K562 (cell line): ENCODE measurements at regions not wholly inside any gene's neighbourhood (a gene's known extent, or its start where the extent isn't known, plus 50 kb on each side); places are given as distances from the start of the nearest gene placed in this dataset.

Experiments used
- ATF4 ChIP-seq: fragments of 450-650 bp; formaldehyde crosslinking; IDR thresholded peaks from 2 replicates; pipeline ENCODE4 v1.4.0; 2022; ENCODE audit warnings: mild to moderate bottlenecking, moderate library complexity
- CCNT2 ChIP-seq: IDR thresholded peaks from 2 replicates; pipeline ENCODE4 v1.6.1; 2011; ENCODE audit warnings: borderline replicate concordance, low read depth, mild to moderate bottlenecking, moderate library complexity, mixed read lengths, low read length; ENCODE audit not compliant: insufficient read length; ENCODE audit errors: extremely low read depth
- E2F6 ChIP-seq, 2 experiments: IDR thresholded peaks; 2 replicates each; pipeline ENCODE4 v1.6.1; 2011; ENCODE audit warnings: borderline replicate concordance in 1 of 2, control low read depth in 1 of 2, low read depth in 1 of 2, low read length in 1 of 2, mild to moderate bottlenecking in 1 of 2, mixed read lengths in 1 of 2, moderate library complexity in 1 of 2; ENCODE audit not compliant: insufficient read depth in 1 of 2, insufficient read length in 1 of 2, poor library complexity in 1 of 2, severe bottlenecking in 1 of 2; ENCODE audit errors: extremely low read depth in 1 of 2
- ELF2 ChIP-seq: fragments of 250-450 bp; sonication (Bioruptor Pico); IDR thresholded peaks from 2 replicates; pipeline ENCODE4 v1.5.0; 2021; ENCODE audit warnings: mild to moderate bottlenecking
- FOXK2 ChIP-seq, 2 experiments: fragments of 450-650 bp; IDR thresholded peaks in 1 of 2; conservative IDR thresholded peaks in 1 of 2; 2 replicates each; pipeline ENCODE4 v1.6.1; 2016; ENCODE audit warnings: low read depth in 2 of 2, mild to moderate bottlenecking in 1 of 2
- GMEB1 ChIP-seq: fragments of 250-450 bp; sonication (Bioruptor Pico); IDR thresholded peaks from 2 replicates; pipeline ENCODE4 v1.4.0; 2020; ENCODE audit warnings: mild to moderate bottlenecking
- KLF6 ChIP-seq: fragments of 250-450 bp; sonication (Bioruptor Pico); IDR thresholded peaks from 2 replicates; pipeline ENCODE4 v1.4.0; 2020; ENCODE audit warnings: mild to moderate bottlenecking, moderate library complexity, borderline replicate concordance
- MTA1 ChIP-seq: fragments of 450-650 bp; IDR thresholded peaks from 2 replicates; pipeline ENCODE4 v1.6.1; 2017; ENCODE audit warnings: borderline replicate concordance
- MTF1 ChIP-seq: fragments of 250-450 bp; sonication (Bioruptor Pico); IDR thresholded peaks from 2 replicates; pipeline ENCODE4 v1.9.0; 2021; ENCODE audit warnings: moderate library complexity, mild to moderate bottlenecking, inconsistent platforms, borderline replicate concordance
- NCOA1 ChIP-seq: fragments of 450-650 bp; IDR thresholded peaks from 2 replicates; pipeline ENCODE4 v1.6.1; 2016; ENCODE audit warnings: low read depth
- NFYB ChIP-seq: IDR thresholded peaks from 2 replicates; pipeline ENCODE4 v1.6.1; 2011; ENCODE audit warnings: mild to moderate bottlenecking, moderate library complexity; ENCODE audit not compliant: insufficient read length; ENCODE audit errors: extremely low read depth
- NR0B1 ChIP-seq: fragments of 450-650 bp; IDR thresholded peaks from one replicate; pipeline ENCODE4 v1.6.1; 2018; ENCODE audit warnings: mild to moderate bottlenecking, moderate library complexity; ENCODE audit not compliant: partially characterized antibody
- PPARD ChIP-seq: fragments of 250-450 bp; sonication (Bioruptor Pico); IDR thresholded peaks from 2 replicates; pipeline ENCODE4 v1.8.0; 2022; ENCODE audit warnings: inconsistent platforms, mild to moderate bottlenecking, moderate library complexity
- RBM34 ChIP-seq: fragments of 200-400 bp; formaldehyde crosslinking; IDR thresholded peaks from 2 replicates; pipeline ENCODE4 v1.6.1; 2018; ENCODE audit warnings: low read length, borderline replicate concordance; ENCODE audit not compliant: insufficient read depth
- SOX6 ChIP-seq: fragments of 450-650 bp; IDR thresholded peaks from 2 replicates; pipeline ENCODE4 v1.6.1; 2014; ENCODE audit warnings: mild to moderate bottlenecking
- XRCC5 ChIP-seq: fragments of 200-400 bp; formaldehyde crosslinking; IDR thresholded peaks from 2 replicates; pipeline ENCODE4 v1.6.1; 2017; ENCODE audit warnings: low read depth, mild to moderate bottlenecking, low read length
- ZBTB34 ChIP-seq: fragments of 250-450 bp; sonication (Bioruptor Pico); IDR thresholded peaks from 2 replicates; pipeline ENCODE4 v1.8.0; 2021; ENCODE audit warnings: mild to moderate bottlenecking, moderate library complexity
- ZNF699 ChIP-seq: fragments of 250-450 bp; sonication (Bioruptor Pico); IDR thresholded peaks from 2 replicates; pipeline ENCODE4 v1.8.0; 2021; ENCODE audit warnings: mild to moderate bottlenecking, moderate library complexity; ENCODE audit not compliant: insufficient replicate concordance

GRCh38 chr7:86995052-86995725, 64.3 kb downstream of the ELAPOR2 start (continued):
- TF ChIP-seq MTA1 (0 out of 2 replicates have a peak, but pooled peaks have one; percentile 24), FOXK2 (conservative IDR thresholded peaks at IDR 0.05 in 1 of 2, IDR thresholded peaks at IDR 0.05 in 1 of 2; ENCODE audit: low read depth in 2 of 2) (no peak), RBM34 (no peak), NCOA1 (no peak), NFYB (no peak), ATF4 (CRISPR knock-in tag) (peak; percentile 91), E2F6 (IDR thresholded peaks at IDR 0.05; ENCODE audit: borderline replicate concordance in 1 of 2, extremely low read depth in 1 of 2, insufficient read depth in 1 of 2, insufficient read length in 1 of 2, low read depth in 1 of 2, low read length in 1 of 2, poor library complexity in 1 of 2, severe bottlenecking in 1 of 2) (no peak), ZBTB34 (CRISPR knock-in tag) (no peak), CCNT2 (no peak), ZNF699 (no peak), SOX6 (no peak), PPARD (CRISPR knock-in tag) (no peak), KLF6 (no peak), XRCC5 (no peak), GMEB1 (no peak), MTF1 (no peak), ELF2 (CRISPR knock-in tag) (no peak), NR0B1 (no peak)
